HUES48 (cell line): ENCODE measurements at regions not wholly inside any gene's neighbourhood (a gene's known extent, or its start where the extent isn't known, plus 50 kb on each side); places are given as distances from the start of the nearest gene placed in this dataset.
"Not testable (repeated sequence)": the region's sequence is repeated elsewhere in the genome, so short reads cannot be mapped to it uniquely, and the experiment has no call there.

Source experiments
- H3K27ac ChIP-seq: one replicate; pipeline ENCODE4 v1.7.0; 2013; ENCODE audit warnings: low read depth, low read length, inconsistent platforms
- H3K27me3 ChIP-seq: 2 replicates; pipeline ENCODE4 v1.6.1; 2013; ENCODE audit warnings: mild to moderate bottlenecking, low read length; ENCODE audit not compliant: control insufficient read depth, insufficient read depth
- H3K36me3 ChIP-seq: 2 replicates; pipeline ENCODE4 v1.6.1; 2013; ENCODE audit warnings: low read length; ENCODE audit not compliant: control insufficient read depth, insufficient read depth
- H3K4me1 ChIP-seq: 2 replicates; pipeline ENCODE4 v1.6.1; 2013; ENCODE audit warnings: mild to moderate bottlenecking, low read length; ENCODE audit not compliant: control insufficient read depth, insufficient read depth
- H3K4me3 ChIP-seq: 2 replicates; pipeline ENCODE4 v1.5.1; 2013; ENCODE audit warnings: mild to moderate bottlenecking, low read depth, low read length
- H3K9ac ChIP-seq: 2 replicates; pipeline ENCODE4 v1.6.1; 2013; ENCODE audit warnings: mild to moderate bottlenecking, low read depth, low read length, moderate library complexity
- H3K9me3 ChIP-seq: 2 replicates; pipeline ENCODE4 v1.6.1; 2013; ENCODE audit warnings: low read length; ENCODE audit not compliant: control insufficient read depth, insufficient read depth

GRCh38 chr6:134425917-134426316 is 108.0 kb upstream of the SGK1 start:
- H3K27me3 ChIP-seq, H3K4me3 ChIP-seq, H3K9me3 ChIP-seq, H3K9ac ChIP-seq, H3K4me1 ChIP-seq, H3K36me3 ChIP-seq, H3K27ac ChIP-seq: not testable (repeated sequence)

- no peak overlapping the region for H3K9ac ChIP-seq
- peaks cover 7% of the 10 kb centered on the region for H3K9me3 ChIP-seq
- no peaks in the 10 kb centered on the region for H3K4me1 ChIP-seq
- H3K36me3 ChIP-seq = no peaks in the 10 kb centered on the region
- H3K4me3 ChIP-seq = no peak overlapping the region
- no peaks in the 10 kb centered on the region for H3K27me3 ChIP-seq
- no peak overlapping the region for H3K27ac ChIP-seq
Measured at GRCh38 chr6:134425513-134425912, 107.6 kb upstream of the SGK1 start.

GRCh38 chr6:134424798-134425170 is 106.9 kb upstream of the SGK1 start:
- H3K4me1 ChIP-seq = no peaks in the 10 kb centered on the region

GRCh38 chr6:134424165-134424797 is 106.4 kb upstream of the SGK1 start:
- Histone ChIP-seq H3K4me1 (no peaks in the 10 kb centered on the region), H3K4me3 (no peak overlapping the region), H3K27me3 (no peaks in the 10 kb centered on the region), H3K36me3 (no peaks in the 10 kb centered on the region), H3K27ac (no peak overlapping the region), H3K9ac (no peak overlapping the region), H3K9me3 (peaks cover 11% of the 10 kb centered on the region)

More at GRCh38 chr6:134424798-134425170, 106.9 kb upstream of the SGK1 start:
- no peak overlapping the region for H3K27ac ChIP-seq
- no peaks in the 10 kb centered on the region for H3K36me3 ChIP-seq
- no peaks in the 10 kb centered on the region for H3K27me3 ChIP-seq
- H3K9me3 ChIP-seq = peaks cover 11% of the 10 kb centered on the region
- no peak overlapping the region for H3K9ac ChIP-seq
- H3K4me3 ChIP-seq = no peak overlapping the region

- Histone ChIP-seq H3K9me3 (peaks cover 11% of the 10 kb centered on the region), H3K4me1 (no peaks in the 10 kb centered on the region), H3K9ac (no peak overlapping the region), H3K4me3 (no peak overlapping the region), H3K27me3 (no peaks in the 10 kb centered on the region), H3K36me3 (no peaks in the 10 kb centered on the region), H3K27ac (no peak overlapping the region)
Measured at GRCh38 chr6:134422426-134423231, 104.7 kb upstream of the SGK1 start.

- Histone ChIP-seq H3K27ac (no peak overlapping the region), H3K9me3 (peaks cover 11% of the 10 kb centered on the region), H3K36me3 (no peaks in the 10 kb centered on the region), H3K4me1 (no peaks in the 10 kb centered on the region), H3K27me3 (no peaks in the 10 kb centered on the region), H3K4me3 (no peak overlapping the region), H3K9ac (no peak overlapping the region)
Measured at GRCh38 chr6:134421501-134421900, 103.6 kb upstream of the SGK1 start.

GRCh38 chr6:134420614-134421181 is 102.8 kb upstream of the SGK1 start:
- Histone ChIP-seq H3K9ac (no peak overlapping the region), H3K27ac (no peak overlapping the region), H3K4me3 (no peak overlapping the region), H3K4me1 (no peaks in the 10 kb centered on the region), H3K36me3 (no peaks in the 10 kb centered on the region), H3K9me3 (peaks cover 11% of the 10 kb centered on the region), H3K27me3 (no peaks in the 10 kb centered on the region)

GRCh38 chr6:134419716-134420115 is 101.8 kb upstream of the SGK1 start:
- H3K27me3 ChIP-seq = no peaks in the 10 kb centered on the region
- no peak overlapping the region for H3K27ac ChIP-seq
- no peaks in the 10 kb centered on the region for H3K36me3 ChIP-seq
- H3K4me3 ChIP-seq = no peak overlapping the region
- no peaks in the 10 kb centered on the region for H3K4me1 ChIP-seq
- H3K9ac ChIP-seq = no peak overlapping the region
- peaks cover 11% of the 10 kb centered on the region for H3K9me3 ChIP-seq

GRCh38 chr6:134416418-134417154 is 98.7 kb upstream of the SGK1 start:
- no peaks in the 10 kb centered on the region for H3K36me3 ChIP-seq
- no peak overlapping the region for H3K27ac ChIP-seq
- no peaks in the 10 kb centered on the region for H3K27me3 ChIP-seq
- no peak overlapping the region for H3K4me3 ChIP-seq
- H3K9me3 ChIP-seq = peaks cover 15% of the 10 kb centered on the region
- H3K4me1 ChIP-seq = no peaks in the 10 kb centered on the region
- no peak overlapping the region for H3K9ac ChIP-seq

- no peaks in the 10 kb centered on the region for H3K27me3 ChIP-seq
- no peaks in the 10 kb centered on the region for H3K36me3 ChIP-seq
- H3K4me3 ChIP-seq = no peak overlapping the region
- no peaks in the 10 kb centered on the region for H3K4me1 ChIP-seq
- no peak overlapping the region for H3K9ac ChIP-seq
- peaks cover 10% of the 10 kb centered on the region for H3K9me3 ChIP-seq
- H3K27ac ChIP-seq = no peak overlapping the region
Measured at GRCh38 chr6:134415656-134416055, 97.7 kb upstream of the SGK1 start.

GRCh38 chr6:134415194-134415593 is 97.3 kb upstream of the SGK1 start:
- no peaks in the 10 kb centered on the region for H3K4me1 ChIP-seq
- H3K36me3 ChIP-seq = no peaks in the 10 kb centered on the region
- H3K9ac ChIP-seq = no peak overlapping the region
- H3K9me3 ChIP-seq = peaks cover 6% of the 10 kb centered on the region
- no peak overlapping the region for H3K27ac ChIP-seq
- H3K4me3 ChIP-seq = no peak overlapping the region
- H3K27me3 ChIP-seq = no peaks in the 10 kb centered on the region
